Prostate gland (tissue), 2 donors: ENCODE measurements at regions not wholly inside any gene's neighbourhood (a gene's known extent, or its start where the extent isn't known, plus 50 kb on each side); places are given as distances from the start of the nearest gene placed in this dataset.

Experiments used
- CTCF ChIP-seq, 4 experiments: fragments of 200-600 bp in 2 of 4; fragments of 450-650 bp in 2 of 4; sonication (generic) in 2 of 4; IDR thresholded peaks; 1 replicate in 3 of 4; 2 replicates in 1 of 4; pipeline ENCODE4 v1.5.1; 2016 to 2019; ENCODE audit warnings: antibody characterized with exemption in 4 of 4, mild to moderate bottlenecking in 2 of 4, moderate library complexity in 2 of 4
- POLR2A ChIP-seq: fragments of 450-650 bp; IDR thresholded peaks from one replicate; pipeline ENCODE4 v1.6.1; 2016; ENCODE audit warnings: antibody characterized with exemption, mild to moderate bottlenecking

GRCh38 chr1:213335084-213335483 is 284.0 kb downstream of the RPS6KC1 start:
- TF ChIP-seq POLR2A, result no peak
- no peak for TF ChIP-seq CTCF (IDR thresholded peaks at IDR 0.05)
